Hepatocyte (in vitro differentiated cells): ENCODE measurements at regions not wholly inside any gene's neighbourhood (a gene's known extent, or its start where the extent isn't known, plus 50 kb on each side); places are given as distances from the start of the nearest gene placed in this dataset.

ENCODE experiments used
- DNase-seq: peaks from one replicate; pipeline ENCODE4 v3.0.0-alpha.2; 2016; ENCODE audit warnings: low spot score
- H2AFZ ChIP-seq: fragments of 200-600 bp; sonication (generic); 2 replicates; pipeline ENCODE4 v1.6.0; 2016; ENCODE audit warnings: antibody characterized with exemption, mild to moderate bottlenecking
- H3K27ac ChIP-seq: fragments of 200-600 bp; sonication (generic); 2 replicates; pipeline ENCODE4 v1.5.1; 2016; ENCODE audit warnings: mild to moderate bottlenecking
- H3K27me3 ChIP-seq: fragments of 200-600 bp; sonication (generic); 2 replicates; pipeline ENCODE4 v1.6.1; 2016
- H3K36me3 ChIP-seq: fragments of 200-600 bp; sonication (generic); replicated peaks from 2 replicates; pipeline ENCODE4 v1.5.1; 2016; ENCODE audit warnings: low read depth; ENCODE audit not compliant: insufficient read depth
- H3K4me1 ChIP-seq: fragments of 200-600 bp; sonication (generic); 2 replicates; pipeline ENCODE4 v1.5.1; 2016; ENCODE audit warnings: mild to moderate bottlenecking, moderate library complexity; ENCODE audit not compliant: insufficient read depth
- H3K4me2 ChIP-seq: fragments of 200-600 bp; sonication (generic); 2 replicates; pipeline ENCODE4 v1.6.0; 2016
- H3K4me3 ChIP-seq: fragments of 200-600 bp; sonication (generic); 2 replicates; pipeline ENCODE4 v1.5.1; 2016; ENCODE audit warnings: mild to moderate bottlenecking
- H3K79me2 ChIP-seq: fragments of 200-600 bp; sonication (generic); 2 replicates; pipeline ENCODE4 v1.6.0; 2017; ENCODE audit warnings: mild to moderate bottlenecking
- H3K9me2 ChIP-seq: fragments of 200-600 bp; sonication (generic); replicated peaks from 2 replicates; pipeline ENCODE4 v1.6.0; 2017; ENCODE audit warnings: mild to moderate bottlenecking; ENCODE audit not compliant: insufficient read depth
- H3K9me3 ChIP-seq: fragments of 200-600 bp; sonication (generic); 2 replicates; pipeline ENCODE4 v1.5.1; 2016; ENCODE audit warnings: low read depth, mild to moderate bottlenecking
- H4K20me1 ChIP-seq: fragments of 200-600 bp; sonication (generic); 2 replicates; pipeline ENCODE4 v1.6.0; 2016; ENCODE audit warnings: mild to moderate bottlenecking; ENCODE audit not compliant: insufficient read depth, poor library complexity, severe bottlenecking
- EZH2 ChIP-seq: fragments of 200-600 bp; sonication (generic); IDR thresholded peaks from 2 replicates; pipeline ENCODE4 v1.6.1; 2016; ENCODE audit warnings: antibody characterized with exemption, mild to moderate bottlenecking, borderline replicate concordance
- EZH2phosphoT487 ChIP-seq: fragments of 200-600 bp; sonication (generic); IDR thresholded peaks from one replicate; pipeline ENCODE4 v1.6.1; 2018; ENCODE audit warnings: antibody characterized with exemption, mild to moderate bottlenecking, low read depth, moderate library complexity; ENCODE audit not compliant: unreplicated experiment, severe bottlenecking
- WGBS: methylation state at CpG from one replicate; pipeline ENCODE4 v1.1.6; 2016; ENCODE audit warnings: low lambda C conversion rate; ENCODE audit errors: missing lambda C conversion rate; 5-methylcytosine and 5-hydroxymethylcytosine counted together
- TF ChIP-seq, protein P1 (sequence below): fragments of 200-600 bp; sonication (generic); IDR thresholded peaks from 2 replicates; pipeline ENCODE4 v1.5.1; 2016; ENCODE audit warnings: antibody characterized with exemption, mild to moderate bottlenecking; ENCODE audit not compliant: poor library complexity

DNA sequence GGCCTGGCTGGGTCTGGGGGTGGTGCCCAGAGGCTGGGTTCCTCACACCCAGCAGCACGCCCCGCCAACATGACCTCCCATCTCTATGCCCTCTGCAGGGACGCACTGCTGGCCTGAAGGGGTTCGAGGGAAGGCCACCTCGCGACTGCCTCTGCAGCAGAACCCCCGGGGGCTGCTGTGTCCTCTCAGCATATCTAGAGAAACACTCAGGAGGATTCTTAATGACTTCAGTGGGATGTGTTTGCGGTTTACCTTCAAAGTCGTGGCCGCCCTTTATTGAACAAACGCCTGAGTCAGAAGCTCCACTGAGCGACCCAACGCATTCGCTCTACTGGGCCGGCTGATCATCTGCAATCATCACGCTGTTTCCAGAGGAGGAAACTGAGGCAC is 54.8 kb upstream of the GATA5 start:
- TF ChIP-seq EZH2 (no peak), EZH2phosphoT487 (no peak)
- no peaks in the 10 kb centered on the region for H3K79me2 ChIP-seq
- no peaks in the 10 kb centered on the region for H3K9me3 ChIP-seq
- no peaks in the 10 kb centered on the region for H3K27me3 ChIP-seq
- H3K36me3 ChIP-seq: no peaks in the 10 kb centered on the region
- H3K4me2 ChIP-seq: no peak overlapping the region
- no peaks in the 10 kb centered on the region for H3K9me2 ChIP-seq
- DNase-seq: no peak
- 82% methylated on average over 16 of the region's 16 CpGs for WGBS
- H3K4me3 ChIP-seq: no peak overlapping the region
- H3K4me1 ChIP-seq: peaks cover 20% of the 10 kb centered on the region
- H2AFZ ChIP-seq: no peak overlapping the region
- H3K27ac ChIP-seq: no peak overlapping the region
- H4K20me1 ChIP-seq: no peaks in the 10 kb centered on the region

DNA sequence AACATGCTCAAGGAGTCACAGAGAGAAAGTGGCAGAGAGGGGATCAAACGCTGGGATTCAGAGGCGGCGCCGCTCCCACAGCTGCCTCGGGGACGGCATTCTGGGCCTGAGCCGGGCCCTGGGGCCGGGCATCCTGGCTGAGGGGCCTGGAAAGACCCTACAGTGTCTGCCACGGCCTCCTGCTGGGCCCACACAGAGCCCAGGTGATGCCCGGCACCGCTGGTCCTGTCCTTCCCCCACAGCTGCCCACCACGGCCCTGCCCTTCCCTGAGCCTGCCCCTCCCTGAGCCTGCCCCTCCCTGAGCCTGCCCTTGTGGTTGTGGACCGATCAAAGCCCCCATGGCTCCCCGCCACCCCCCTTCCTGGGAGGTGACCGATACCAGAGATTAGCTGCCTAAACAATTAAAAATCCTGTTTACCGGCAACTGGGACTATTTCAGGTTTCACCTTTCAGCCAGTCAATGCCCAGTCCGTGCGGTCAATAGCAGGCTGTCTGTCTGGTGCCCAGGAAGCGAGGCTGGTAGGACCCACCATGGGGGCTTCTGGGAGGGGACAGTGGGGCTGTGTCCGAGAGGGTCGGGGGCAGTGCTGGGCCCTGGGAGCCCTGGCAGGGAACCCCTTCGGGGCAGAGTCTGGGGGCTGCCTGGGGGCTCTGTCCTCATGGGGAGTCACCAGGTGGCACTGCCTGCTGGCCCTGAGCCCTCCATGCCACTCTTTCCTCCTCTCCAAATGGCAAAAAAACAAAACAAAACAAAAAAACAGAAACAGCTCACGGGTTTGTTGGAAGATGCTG is 55.4 kb upstream of the GATA5 start:
- Histone ChIP-seq H3K27me3 (no peaks in the 10 kb centered on the region), H3K9me2 (no peaks in the 10 kb centered on the region), H3K9me3 (no peaks in the 10 kb centered on the region), H3K27ac (no peak overlapping the region), H3K36me3 (no peaks in the 10 kb centered on the region), H3K4me3 (no peak overlapping the region), H3K4me2 (no peak overlapping the region), H2AFZ (no peak overlapping the region), H3K4me1 (peaks cover 21% of the 10 kb centered on the region), H3K79me2 (no peaks in the 10 kb centered on the region), H4K20me1 (no peaks in the 10 kb centered on the region)
- TF ChIP-seq EZH2 (no peak), EZH2phosphoT487 (no peak)
- TF ChIP-seq, protein P1, sequence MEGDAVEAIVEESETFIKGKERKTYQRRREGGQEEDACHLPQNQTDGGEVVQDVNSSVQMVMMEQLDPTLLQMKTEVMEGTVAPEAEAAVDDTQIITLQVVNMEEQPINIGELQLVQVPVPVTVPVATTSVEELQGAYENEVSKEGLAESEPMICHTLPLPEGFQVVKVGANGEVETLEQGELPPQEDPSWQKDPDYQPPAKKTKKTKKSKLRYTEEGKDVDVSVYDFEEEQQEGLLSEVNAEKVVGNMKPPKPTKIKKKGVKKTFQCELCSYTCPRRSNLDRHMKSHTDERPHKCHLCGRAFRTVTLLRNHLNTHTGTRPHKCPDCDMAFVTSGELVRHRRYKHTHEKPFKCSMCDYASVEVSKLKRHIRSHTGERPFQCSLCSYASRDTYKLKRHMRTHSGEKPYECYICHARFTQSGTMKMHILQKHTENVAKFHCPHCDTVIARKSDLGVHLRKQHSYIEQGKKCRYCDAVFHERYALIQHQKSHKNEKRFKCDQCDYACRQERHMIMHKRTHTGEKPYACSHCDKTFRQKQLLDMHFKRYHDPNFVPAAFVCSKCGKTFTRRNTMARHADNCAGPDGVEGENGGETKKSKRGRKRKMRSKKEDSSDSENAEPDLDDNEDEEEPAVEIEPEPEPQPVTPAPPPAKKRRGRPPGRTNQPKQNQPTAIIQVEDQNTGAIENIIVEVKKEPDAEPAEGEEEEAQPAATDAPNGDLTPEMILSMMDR: no peak
- DNase-seq: no peak
- 90% methylated on average over 23 of the region's 23 CpGs for WGBS

DNA sequence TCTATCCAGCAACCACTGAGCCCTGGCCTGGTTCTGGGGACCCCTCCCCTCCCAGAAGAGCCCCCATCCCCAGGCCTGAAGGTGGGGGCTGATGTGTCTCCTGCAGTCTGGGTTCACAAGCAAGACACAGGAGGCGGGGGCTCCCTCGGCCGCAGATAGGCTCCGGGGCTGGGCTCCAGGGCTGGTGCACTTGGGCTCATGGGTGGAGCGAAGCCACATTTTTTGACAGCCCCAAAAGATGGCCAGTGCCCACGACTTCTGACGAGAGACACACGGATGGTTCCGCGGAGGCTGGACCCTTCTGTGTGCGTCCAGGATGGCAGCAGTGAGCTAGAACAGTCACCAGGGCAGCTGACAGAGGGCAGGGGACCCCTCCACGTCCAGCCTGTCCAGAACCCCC is 57.1 kb upstream of the GATA5 start:
- DNase-seq: no peak
- H3K9me2 ChIP-seq: no peaks in the 10 kb centered on the region
- H3K27ac ChIP-seq: no peak overlapping the region
- H3K4me3 ChIP-seq: no peak overlapping the region
- H4K20me1 ChIP-seq: no peaks in the 10 kb centered on the region
- H3K9me3 ChIP-seq: no peaks in the 10 kb centered on the region
- 97% methylated on average over 12 of the region's 12 CpGs for WGBS
- H3K36me3 ChIP-seq: no peaks in the 10 kb centered on the region
- no peak overlapping the region for H2AFZ ChIP-seq
- no peak for TF ChIP-seq EZH2phosphoT487
- TF ChIP-seq, protein P1: no peak
- TF ChIP-seq EZH2: no peak
- H3K4me1 ChIP-seq: peaks cover 34% of the 10 kb centered on the region
- no peaks in the 10 kb centered on the region for H3K79me2 ChIP-seq
- H3K4me2 ChIP-seq: no peak overlapping the region
- no peaks in the 10 kb centered on the region for H3K27me3 ChIP-seq

DNA sequence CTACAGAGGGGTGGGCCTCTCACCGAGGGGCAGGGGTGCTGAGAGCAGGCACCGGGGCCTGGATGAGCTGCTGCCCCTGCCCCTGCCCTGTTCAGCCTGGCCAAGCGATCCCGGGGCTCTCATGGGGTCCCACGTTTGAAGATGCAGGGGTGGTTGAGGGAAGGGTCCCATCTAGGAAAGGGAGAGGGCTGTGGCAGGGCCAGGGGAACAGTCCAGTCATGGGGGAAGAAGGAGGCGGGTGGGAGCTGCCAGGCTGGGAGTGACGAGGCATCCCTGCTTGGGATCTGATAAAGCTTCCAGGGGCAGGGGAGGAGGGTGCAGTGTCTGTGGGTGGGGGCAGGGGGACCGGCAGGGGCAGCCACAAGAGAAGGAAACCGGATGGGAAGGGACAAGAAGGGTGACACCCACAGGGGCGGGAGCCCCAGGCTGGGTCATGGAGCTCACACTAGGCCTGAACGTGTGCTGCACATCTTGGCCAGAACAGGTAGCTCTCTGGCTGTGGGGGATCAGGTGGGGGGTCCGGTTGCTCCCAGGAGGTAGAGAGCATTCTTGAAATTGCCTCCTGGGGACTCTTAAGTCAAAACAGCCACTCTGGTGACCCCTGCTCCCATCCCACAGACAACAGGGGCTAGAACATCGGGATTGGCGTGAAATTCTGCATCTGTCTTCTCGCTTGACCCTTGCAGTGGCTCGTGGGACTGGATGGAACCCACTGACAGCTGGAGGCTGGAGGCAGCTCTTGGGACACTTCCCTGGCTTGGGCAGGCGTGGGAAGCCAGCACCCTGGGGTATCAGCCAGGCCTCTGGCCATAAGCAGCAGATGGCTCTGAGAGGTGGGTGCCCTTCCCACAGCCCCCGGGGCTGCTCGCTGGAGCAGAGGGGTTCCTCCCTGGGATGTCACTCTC is 58.0 kb upstream of the GATA5 start:
- Histone ChIP-seq H3K4me3 (no peak overlapping the region), H3K4me1 (peaks cover 38% of the 10 kb centered on the region), H2AFZ (no peak overlapping the region), H3K79me2 (no peaks in the 10 kb centered on the region), H4K20me1 (no peaks in the 10 kb centered on the region), H3K4me2 (no peak overlapping the region), H3K27me3 (no peaks in the 10 kb centered on the region), H3K36me3 (no peaks in the 10 kb centered on the region), H3K27ac (no peak overlapping the region), H3K9me3 (no peaks in the 10 kb centered on the region), H3K9me2 (no peaks in the 10 kb centered on the region)
- WGBS: 81% methylated on average over 19 of the region's 19 CpGs
- DNase-seq: no peak
- TF ChIP-seq EZH2phosphoT487 (no peak), EZH2 (no peak)
- TF ChIP-seq, protein P1: no peak
